Stomach (tissue), 8 donors: ENCODE measurements at regions not wholly inside any gene's neighbourhood (a gene's known extent, or its start where the extent isn't known, plus 50 kb on each side); places are given as distances from the start of the nearest gene placed in this dataset.

Experiments used
- DNase-seq, 2 donors: peaks; one replicate each; pipeline versions ENCODE4 v3.0.0 to v3.0.0-alpha.2; 2013 to 2019
- H3K27ac ChIP-seq, 5 donors: fragments of 200-600 bp in 4 of 5; sonication (generic) in 4 of 5; one replicate each; pipeline ENCODE4 v1.5.1; 2013 to 2019; ENCODE audit warnings: mild to moderate bottlenecking in 1 of 5, moderate library complexity in 1 of 5
- H3K27me3 ChIP-seq, 3 donors: fragments of 200-600 bp; sonication (generic); one replicate each; pipeline ENCODE4 v1.5.1; 2017 to 2019; ENCODE audit warnings: mixed run types in 1 of 3
- H3K36me3 ChIP-seq, 4 donors: fragments of 200-600 bp; sonication (generic); 1 replicate in 3 of 4; 2 replicates in 1 of 4; pipeline ENCODE4 v1.5.1; 2016 to 2019
- H3K4me1 ChIP-seq, 4 donors: fragments of 200-600 bp; sonication (generic); one replicate each; pipeline ENCODE4 v1.5.1; 2016 to 2019
- H3K4me3 ChIP-seq, 4 donors: fragments of 200-600 bp; sonication (generic) in 3 of 4; one replicate each; pipeline ENCODE4 v1.5.1; 2016 to 2019; ENCODE audit warnings: mild to moderate bottlenecking in 1 of 4
- H3K9me3 ChIP-seq, 4 donors: fragments of 200-600 bp; sonication (generic); one replicate each; pipeline ENCODE4 v1.5.1; 2016 to 2019
- CTCF ChIP-seq, 7 experiments: fragments of 450-650 bp in 4 of 7; fragments of 200-600 bp in 3 of 7; sonication (generic) in 3 of 7; IDR thresholded peaks; one replicate each; pipeline ENCODE4 v1.5.1; 2016 to 2019; ENCODE audit warnings: antibody characterized with exemption in 7 of 7, control low read depth in 2 of 7, mild to moderate bottlenecking in 1 of 7
- EP300 ChIP-seq: sonication (generic); formaldehyde crosslinking; IDR thresholded peaks from one replicate; pipeline ENCODE4 v1.6.1; 2017; ENCODE audit warnings: antibody characterized with exemption
- POLR2A ChIP-seq, 4 donors: fragments of 450-650 bp; IDR thresholded peaks; one replicate each; pipeline ENCODE4 v1.6.1; 2016; ENCODE audit warnings: antibody characterized with exemption in 4 of 4, control low read depth in 2 of 4, mild to moderate bottlenecking in 1 of 4, moderate library complexity in 1 of 4
- POLR2AphosphoS5 ChIP-seq, 3 donors: sonication (generic); formaldehyde crosslinking; IDR thresholded peaks; one replicate each; pipeline ENCODE4 v1.6.1; 2016; ENCODE audit warnings: antibody characterized with exemption in 3 of 3
- WGBS, 5 donors: extraction: QIAGEN DNeasy Blood & Tissue Kit in 3 of 5; methylation state at CpG; one replicate each; pipeline versions ENCODE4 v1.1.5 to v1.1.7; 2013 to 2018; 5-methylcytosine and 5-hydroxymethylcytosine counted together
- intact Hi-C: fragments of 100-400 bp; cut with DNase I; formaldehyde crosslinking; loops from one replicate; pipeline ENCODE4 v1.15.1; 2023; ENCODE audit warnings: low total_unique reads
- donor health status: healthy with polysubstance abuse.
- donor health status: Bipolar disorder and iron deficiency.
- donor health status: healthy.

- TF ChIP-seq POLR2AphosphoS5 (IDR thresholded peaks at IDR 0.05) (no peak), EP300 (no peak)
- 94 to 99% (median 96%) methylated on average over 3 of the region's 3 CpGs for WGBS, 5 donors
- peaks cover 31 to 50% (median 46%) of the 10 kb centered on the region in 4 donors for H3K36me3 ChIP-seq
- intact Hi-C loops = no loop called here
- H3K27ac ChIP-seq = no peak overlapping the region
- no peaks in the 10 kb centered on the region for H3K9me3 ChIP-seq
- DNase-seq = no peak
- peaks cover 22 to 43% (median 33%) of the 10 kb centered on the region in 4 donors for H3K4me1 ChIP-seq
- no peak overlapping the region for H3K4me3 ChIP-seq
- no peaks in the 10 kb centered on the region for H3K27me3 ChIP-seq
Measured at GRCh38 chr19:46922465-46922864, 61.7 kb downstream of the ARHGAP35 start.

GRCh38 chr19:46924874-46925547 is 64.2 kb downstream of the ARHGAP35 start:
- TF ChIP-seq POLR2AphosphoS5 (IDR thresholded peaks at IDR 0.05) = peak in 2 of 3 donors; percentile 3 to 19
- TF ChIP-seq EP300 = no peak
- H3K4me3 ChIP-seq = no peak overlapping the region
- intact Hi-C loops = no loop called here
- H3K9me3 ChIP-seq = no peaks in the 10 kb centered on the region
- peak in 1 of 2 donors; percentile 62 for DNase-seq
- H3K4me1 ChIP-seq = peaks cover 22 to 59% (median 38%) of the 10 kb centered on the region in 4 donors
- H3K27me3 ChIP-seq = no peaks in the 10 kb centered on the region
- peaks cover 22 to 33% (median 30%) of the 10 kb centered on the region in 4 donors for H3K36me3 ChIP-seq
- peak overlapping the region; percentile 48 to 81 (median 57) for H3K27ac ChIP-seq
- 14 to 25% (median 23%) methylated on average over 8 of the region's 8 CpGs for WGBS, 5 donors

GRCh38 chr19:46925548-46925950 is 64.8 kb downstream of the ARHGAP35 start:
- 45 to 59% (median 53%) methylated on average over 4 of the region's 4 CpGs for WGBS, 5 donors
- intact Hi-C loops = no loop called here
- Histone ChIP-seq H3K4me1 (peaks cover 22 to 59% (median 39%) of the 10 kb centered on the region in 4 donors), H3K36me3 (peaks cover 16 to 28% (median 24%) of the 10 kb centered on the region in 4 donors), H3K4me3 (no peak overlapping the region), H3K27me3 (no peaks in the 10 kb centered on the region), H3K9me3 (no peaks in the 10 kb centered on the region), H3K27ac (peak overlapping the region; percentile 48 to 81 (median 57))
- peak in 1 of 3 donors; percentile 62 for TF ChIP-seq POLR2AphosphoS5 (IDR thresholded peaks at IDR 0.05)
- TF ChIP-seq EP300 = no peak
- TF ChIP-seq CTCF (IDR thresholded peaks at IDR 0.05) = no peak
- DNase-seq = peak; percentile 30 to 78

GRCh38 chr19:46926170-46927071 is 65.6 kb downstream of the ARHGAP35 start:
- peak in 1 of 2 donors; percentile 23 for DNase-seq
- intact Hi-C loops = no loop called here
- H3K9me3 ChIP-seq = no peaks in the 10 kb centered on the region
- H3K36me3 ChIP-seq = peaks cover 12 to 19% (median 15%) of the 10 kb centered on the region in 4 donors
- H3K4me1 ChIP-seq = peaks cover 22 to 63% (median 42%) of the 10 kb centered on the region in 4 donors
- 88 to 94% (median 89%) methylated on average over 9 of the region's 9 CpGs for WGBS, 5 donors
- no peak overlapping the region for H3K4me3 ChIP-seq
- no peaks in the 10 kb centered on the region for H3K27me3 ChIP-seq
- TF ChIP-seq POLR2AphosphoS5 (IDR thresholded peaks at IDR 0.05) (no peak), EP300 (no peak), POLR2A (IDR thresholded peaks at IDR 0.05) (no peak), CTCF (IDR thresholded peaks at IDR 0.05) (no peak)
- H3K27ac ChIP-seq = peak overlapping the region in 2 of 5 donors; percentile 3 to 66

- 66 to 79% (median 78%) methylated on average over 6 of the region's 6 CpGs for WGBS, 5 donors
- Histone ChIP-seq H3K27ac (no peak overlapping the region), H3K4me3 (no peak overlapping the region), H3K27me3 (no peaks in the 10 kb centered on the region), H3K36me3 (peaks cover 6 to 12% (median 9%) of the 10 kb centered on the region in 4 donors), H3K9me3 (no peaks in the 10 kb centered on the region), H3K4me1 (peaks cover 22 to 70% (median 44%) of the 10 kb centered on the region in 4 donors)
- intact Hi-C loops = no loop called here
- DNase-seq = no peak
- no peak for TF ChIP-seq POLR2A (IDR thresholded peaks at IDR 0.05)
- no peak for TF ChIP-seq CTCF (IDR thresholded peaks at IDR 0.05)
- no peak for TF ChIP-seq POLR2AphosphoS5 (IDR thresholded peaks at IDR 0.05)
- TF ChIP-seq EP300 = no peak
Measured at GRCh38 chr19:46927106-46927505, 66.3 kb downstream of the ARHGAP35 start.
